ENCODE measurements at regions not wholly inside any gene's neighbourhood (a gene's known extent, or its start where the extent isn't known, plus 50 kb on each side); places are given as distances from the start of the nearest gene placed in this dataset.

DNA sequence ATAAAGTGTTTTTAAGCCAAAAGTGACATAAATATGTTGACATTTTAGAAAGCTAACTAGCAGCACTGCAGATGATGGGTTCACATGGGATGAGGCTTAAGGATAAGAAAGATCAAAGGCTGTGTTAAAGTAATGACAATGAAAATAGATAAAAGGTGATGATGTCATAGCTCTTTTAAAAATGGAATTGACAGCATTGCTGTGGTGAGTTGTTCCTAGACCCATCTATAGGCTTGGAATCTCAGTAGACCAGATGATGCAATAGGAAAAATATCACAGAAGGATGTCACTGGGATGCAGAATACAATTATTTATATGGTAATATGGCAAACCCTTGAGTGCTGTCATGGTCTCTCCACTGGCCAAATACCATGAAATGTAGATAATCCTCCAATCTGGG, 286.0 kb downstream of the PLA2G4A start (continued):
- TF ChIP-seq JUNB (IDR thresholded peaks at IDR 0.05; ENCODE audit: unreplicated experiment): no peak
- no peak for TF ChIP-seq ZNF331 (CRISPR knock-in tag; IDR thresholded peaks at IDR 0.05; ENCODE audit: low read depth)
- no peak for TF ChIP-seq ZNF114 (CRISPR knock-in tag; IDR thresholded peaks at IDR 0.05)
- no peak for TF ChIP-seq CREB1 (CRISPR knock-in tag; IDR thresholded peaks at IDR 0.05; ENCODE audit: low read depth)
- TF ChIP-seq, protein P1, sequence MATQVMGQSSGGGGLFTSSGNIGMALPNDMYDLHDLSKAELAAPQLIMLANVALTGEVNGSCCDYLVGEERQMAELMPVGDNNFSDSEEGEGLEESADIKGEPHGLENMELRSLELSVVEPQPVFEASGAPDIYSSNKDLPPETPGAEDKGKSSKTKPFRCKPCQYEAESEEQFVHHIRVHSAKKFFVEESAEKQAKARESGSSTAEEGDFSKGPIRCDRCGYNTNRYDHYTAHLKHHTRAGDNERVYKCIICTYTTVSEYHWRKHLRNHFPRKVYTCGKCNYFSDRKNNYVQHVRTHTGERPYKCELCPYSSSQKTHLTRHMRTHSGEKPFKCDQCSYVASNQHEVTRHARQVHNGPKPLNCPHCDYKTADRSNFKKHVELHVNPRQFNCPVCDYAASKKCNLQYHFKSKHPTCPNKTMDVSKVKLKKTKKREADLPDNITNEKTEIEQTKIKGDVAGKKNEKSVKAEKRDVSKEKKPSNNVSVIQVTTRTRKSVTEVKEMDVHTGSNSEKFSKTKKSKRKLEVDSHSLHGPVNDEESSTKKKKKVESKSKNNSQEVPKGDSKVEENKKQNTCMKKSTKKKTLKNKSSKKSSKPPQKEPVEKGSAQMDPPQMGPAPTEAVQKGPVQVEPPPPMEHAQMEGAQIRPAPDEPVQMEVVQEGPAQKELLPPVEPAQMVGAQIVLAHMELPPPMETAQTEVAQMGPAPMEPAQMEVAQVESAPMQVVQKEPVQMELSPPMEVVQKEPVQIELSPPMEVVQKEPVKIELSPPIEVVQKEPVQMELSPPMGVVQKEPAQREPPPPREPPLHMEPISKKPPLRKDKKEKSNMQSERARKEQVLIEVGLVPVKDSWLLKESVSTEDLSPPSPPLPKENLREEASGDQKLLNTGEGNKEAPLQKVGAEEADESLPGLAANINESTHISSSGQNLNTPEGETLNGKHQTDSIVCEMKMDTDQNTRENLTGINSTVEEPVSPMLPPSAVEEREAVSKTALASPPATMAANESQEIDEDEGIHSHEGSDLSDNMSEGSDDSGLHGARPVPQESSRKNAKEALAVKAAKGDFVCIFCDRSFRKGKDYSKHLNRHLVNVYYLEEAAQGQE (IDR thresholded peaks at IDR 0.05; ENCODE audit: unreplicated experiment): no peak
- TF ChIP-seq, protein P2, sequence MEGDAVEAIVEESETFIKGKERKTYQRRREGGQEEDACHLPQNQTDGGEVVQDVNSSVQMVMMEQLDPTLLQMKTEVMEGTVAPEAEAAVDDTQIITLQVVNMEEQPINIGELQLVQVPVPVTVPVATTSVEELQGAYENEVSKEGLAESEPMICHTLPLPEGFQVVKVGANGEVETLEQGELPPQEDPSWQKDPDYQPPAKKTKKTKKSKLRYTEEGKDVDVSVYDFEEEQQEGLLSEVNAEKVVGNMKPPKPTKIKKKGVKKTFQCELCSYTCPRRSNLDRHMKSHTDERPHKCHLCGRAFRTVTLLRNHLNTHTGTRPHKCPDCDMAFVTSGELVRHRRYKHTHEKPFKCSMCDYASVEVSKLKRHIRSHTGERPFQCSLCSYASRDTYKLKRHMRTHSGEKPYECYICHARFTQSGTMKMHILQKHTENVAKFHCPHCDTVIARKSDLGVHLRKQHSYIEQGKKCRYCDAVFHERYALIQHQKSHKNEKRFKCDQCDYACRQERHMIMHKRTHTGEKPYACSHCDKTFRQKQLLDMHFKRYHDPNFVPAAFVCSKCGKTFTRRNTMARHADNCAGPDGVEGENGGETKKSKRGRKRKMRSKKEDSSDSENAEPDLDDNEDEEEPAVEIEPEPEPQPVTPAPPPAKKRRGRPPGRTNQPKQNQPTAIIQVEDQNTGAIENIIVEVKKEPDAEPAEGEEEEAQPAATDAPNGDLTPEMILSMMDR (conservative IDR thresholded peaks at IDR 0.05; ENCODE audit: low read depth in 2 of 2): no peak
- no peak for TF ChIP-seq POLR2AphosphoS5 (IDR thresholded peaks at IDR 0.05; ENCODE audit: low read depth)

DNA sequence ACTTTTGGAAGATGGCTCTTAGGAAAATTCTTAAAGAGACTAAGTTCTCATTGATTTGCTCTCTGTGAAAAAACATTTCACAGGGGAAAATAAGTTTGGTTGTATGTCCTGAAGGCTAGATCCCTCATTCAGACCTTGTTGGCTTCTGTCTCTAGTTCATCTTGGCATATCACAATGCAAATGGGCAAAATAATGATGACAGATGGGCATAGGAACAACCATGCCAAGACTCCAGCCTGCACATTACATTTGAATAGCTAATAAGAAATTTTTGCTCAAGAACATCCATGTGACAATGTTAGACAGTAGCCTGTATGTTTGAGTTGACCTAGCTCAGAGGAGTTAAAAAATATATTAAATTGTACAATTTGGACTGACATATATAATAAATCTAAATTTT, 292.9 kb downstream of the PLA2G4A start:
- no peak overlapping the region for H3K27ac ChIP-seq (ENCODE audit: low read depth)

DNA sequence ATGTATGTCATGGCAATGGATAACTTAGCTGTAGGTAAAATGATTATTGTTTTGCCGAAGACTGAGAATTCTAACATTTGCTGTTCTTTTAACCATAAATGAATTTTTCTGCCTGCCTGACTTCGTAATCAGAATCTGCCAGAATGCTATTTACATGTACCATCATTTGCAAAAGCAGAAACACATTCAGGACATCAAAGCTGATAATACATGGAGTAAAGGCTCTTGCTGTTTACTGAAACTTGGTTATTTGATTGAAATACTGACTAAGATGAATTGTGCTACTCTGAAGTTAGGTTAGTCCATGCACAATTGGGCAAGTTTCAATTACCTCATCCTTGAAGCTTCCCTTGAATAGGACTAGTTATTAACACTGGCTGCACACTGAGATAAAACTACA, 293.8 kb downstream of the PLA2G4A start:
- no peak for ATAC-seq
- H2AFZ ChIP-seq: no peak overlapping the region
- DNase-seq (ENCODE audit: low spot score): no peak
- Mint-ChIP-seq H3K27ac (no peak overlapping the region), H3K27me3 (ENCODE audit: insufficient read depth, low read depth, poor library complexity) (no peaks in the 10 kb centered on the region), H3K4me1 (no peaks in the 10 kb centered on the region), H3K36me3 (ENCODE audit: low read depth) (no peaks in the 10 kb centered on the region), H3K4me3 (no peak overlapping the region), H3K9me3 (no peaks in the 10 kb centered on the region)
- no peaks in the 10 kb centered on the region for H3K4me1 ChIP-seq (ENCODE audit: insufficient read depth)
- no peaks in the 10 kb centered on the region for H3K27me3 ChIP-seq (ENCODE audit: insufficient read depth)
- no peaks in the 10 kb centered on the region for H4K20me1 ChIP-seq (replicated peaks; ENCODE audit: insufficient read depth)
- H3K36me3 ChIP-seq (ENCODE audit: insufficient read depth): no peaks in the 10 kb centered on the region
- H3F3A ChIP-seq (replicated peaks; ENCODE audit: low read depth): no peaks in the 10 kb centered on the region
- no peaks in the 10 kb centered on the region for H3K9me2 ChIP-seq (ENCODE audit: insufficient read depth)
- H3K4me3 ChIP-seq: no peak overlapping the region
- no peak overlapping the region for H3K27ac ChIP-seq (ENCODE audit: low read depth)
- no peaks in the 10 kb centered on the region for H3K79me2 ChIP-seq (replicated peaks; ENCODE audit: insufficient read depth)
- H3K4me2 ChIP-seq: no peak overlapping the region
- TF ChIP-seq, protein P3, sequence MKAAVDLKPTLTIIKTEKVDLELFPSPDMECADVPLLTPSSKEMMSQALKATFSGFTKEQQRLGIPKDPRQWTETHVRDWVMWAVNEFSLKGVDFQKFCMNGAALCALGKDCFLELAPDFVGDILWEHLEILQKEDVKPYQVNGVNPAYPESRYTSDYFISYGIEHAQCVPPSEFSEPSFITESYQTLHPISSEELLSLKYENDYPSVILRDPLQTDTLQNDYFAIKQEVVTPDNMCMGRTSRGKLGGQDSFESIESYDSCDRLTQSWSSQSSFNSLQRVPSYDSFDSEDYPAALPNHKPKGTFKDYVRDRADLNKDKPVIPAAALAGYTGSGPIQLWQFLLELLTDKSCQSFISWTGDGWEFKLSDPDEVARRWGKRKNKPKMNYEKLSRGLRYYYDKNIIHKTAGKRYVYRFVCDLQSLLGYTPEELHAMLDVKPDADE (IDR thresholded peaks at IDR 0.05): no peak
- TF ChIP-seq, protein P2 (conservative IDR thresholded peaks at IDR 0.05; ENCODE audit: low read depth in 2 of 2): no peak
- TF ChIP-seq CREB1 (CRISPR knock-in tag; IDR thresholded peaks at IDR 0.05; ENCODE audit: low read depth): no peak
- no peak for TF ChIP-seq POLR2AphosphoS5 (IDR thresholded peaks at IDR 0.05; ENCODE audit: low read depth)
- TF ChIP-seq STAT1 (IDR thresholded peaks at IDR 0.05; ENCODE audit: unreplicated experiment): no peak
- no peak for TF ChIP-seq ZNF114 (CRISPR knock-in tag; IDR thresholded peaks at IDR 0.05)
- TF ChIP-seq, protein P1 (IDR thresholded peaks at IDR 0.05; ENCODE audit: unreplicated experiment): no peak

More for the DNA sequence above, 292.9 kb downstream of the PLA2G4A start:
- H3K4me1 ChIP-seq (ENCODE audit: insufficient read depth): no peaks in the 10 kb centered on the region
- no peaks in the 10 kb centered on the region for H3K27me3 Mint-ChIP-seq (ENCODE audit: insufficient read depth, low read depth, poor library complexity)
- no peaks in the 10 kb centered on the region for H3K27me3 ChIP-seq (ENCODE audit: insufficient read depth)
- no peak overlapping the region for H3K4me2 ChIP-seq
- H3K79me2 ChIP-seq (replicated peaks; ENCODE audit: insufficient read depth): no peaks in the 10 kb centered on the region
- DNase-seq (ENCODE audit: low spot score) (no peak), ATAC-seq (no peak)
- no peaks in the 10 kb centered on the region for H3K4me1 Mint-ChIP-seq
- H3K27ac Mint-ChIP-seq: no peak overlapping the region
- TF ChIP-seq STAT1 (IDR thresholded peaks at IDR 0.05; ENCODE audit: unreplicated experiment) (no peak), JUNB (IDR thresholded peaks at IDR 0.05; ENCODE audit: unreplicated experiment) (no peak)
- no peaks in the 10 kb centered on the region for H3F3A ChIP-seq (replicated peaks; ENCODE audit: low read depth)
- no peak overlapping the region for H3K4me3 ChIP-seq
- no peaks in the 10 kb centered on the region for H3K36me3 ChIP-seq (ENCODE audit: insufficient read depth)
- H3K9me2 ChIP-seq (ENCODE audit: insufficient read depth): no peaks in the 10 kb centered on the region
- no peak overlapping the region for H2AFZ ChIP-seq
- H3K4me3 Mint-ChIP-seq: no peak overlapping the region
- no peaks in the 10 kb centered on the region for H4K20me1 ChIP-seq (replicated peaks; ENCODE audit: insufficient read depth)
- no peaks in the 10 kb centered on the region for H3K36me3 Mint-ChIP-seq (ENCODE audit: low read depth)
- H3K9me3 Mint-ChIP-seq: no peaks in the 10 kb centered on the region

Measured in GM23338 (cell line).